ENCODE measurements at regions not wholly inside any gene's neighbourhood (a gene's known extent, or its start where the extent isn't known, plus 50 kb on each side); places are given as distances from the start of the nearest gene placed in this dataset.

DNA sequence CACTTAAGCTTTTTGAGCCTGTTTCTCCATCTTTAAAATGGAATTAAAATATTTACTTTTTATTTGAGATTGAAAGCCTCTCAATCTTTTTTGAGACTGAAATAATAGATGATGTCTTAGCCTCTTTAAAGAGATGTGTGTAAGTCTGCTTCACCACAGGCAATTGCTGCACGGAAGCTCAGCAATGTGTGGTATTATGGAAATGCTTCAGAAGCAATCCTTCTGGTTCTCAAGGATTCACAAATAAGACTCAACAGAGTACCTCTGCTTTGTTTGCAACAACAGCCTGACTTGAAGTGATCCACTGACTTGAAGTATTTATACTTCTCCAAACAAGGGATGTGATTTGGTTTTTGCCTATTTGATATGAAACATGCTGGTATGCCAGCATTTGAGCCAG lies 332.0 kb upstream of the RASGRP1 start:
- Histone ChIP-seq H3K27me3 (ENCODE audit: control insufficient read depth, insufficient read depth, low read length) (no peaks in the 10 kb centered on the region), H3K36me3 (ENCODE audit: control insufficient read depth, insufficient read depth, low read length) (no peaks in the 10 kb centered on the region), H3K4me3 (ENCODE audit: low read depth, low read length) (no peak overlapping the region)
- TF ChIP-seq, protein P1, sequence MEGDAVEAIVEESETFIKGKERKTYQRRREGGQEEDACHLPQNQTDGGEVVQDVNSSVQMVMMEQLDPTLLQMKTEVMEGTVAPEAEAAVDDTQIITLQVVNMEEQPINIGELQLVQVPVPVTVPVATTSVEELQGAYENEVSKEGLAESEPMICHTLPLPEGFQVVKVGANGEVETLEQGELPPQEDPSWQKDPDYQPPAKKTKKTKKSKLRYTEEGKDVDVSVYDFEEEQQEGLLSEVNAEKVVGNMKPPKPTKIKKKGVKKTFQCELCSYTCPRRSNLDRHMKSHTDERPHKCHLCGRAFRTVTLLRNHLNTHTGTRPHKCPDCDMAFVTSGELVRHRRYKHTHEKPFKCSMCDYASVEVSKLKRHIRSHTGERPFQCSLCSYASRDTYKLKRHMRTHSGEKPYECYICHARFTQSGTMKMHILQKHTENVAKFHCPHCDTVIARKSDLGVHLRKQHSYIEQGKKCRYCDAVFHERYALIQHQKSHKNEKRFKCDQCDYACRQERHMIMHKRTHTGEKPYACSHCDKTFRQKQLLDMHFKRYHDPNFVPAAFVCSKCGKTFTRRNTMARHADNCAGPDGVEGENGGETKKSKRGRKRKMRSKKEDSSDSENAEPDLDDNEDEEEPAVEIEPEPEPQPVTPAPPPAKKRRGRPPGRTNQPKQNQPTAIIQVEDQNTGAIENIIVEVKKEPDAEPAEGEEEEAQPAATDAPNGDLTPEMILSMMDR (IDR thresholded peaks at IDR 0.05; ENCODE audit: insufficient read depth, low read length, poor library complexity, severe bottlenecking): no peak
- DNase-seq (ENCODE audit: low read depth): no peak

GRCh38 chr15:38897551-38897950 lies 332.9 kb upstream of the RASGRP1 start:
- Histone ChIP-seq H3K27me3 (ENCODE audit: control insufficient read depth, insufficient read depth, low read length) (no peaks in the 10 kb centered on the region), H3K4me3 (ENCODE audit: low read depth, low read length) (no peak overlapping the region), H3K36me3 (ENCODE audit: control insufficient read depth, insufficient read depth, low read length) (no peaks in the 10 kb centered on the region)
- DNase-seq (ENCODE audit: low read depth): no peak
- TF ChIP-seq, protein P1 (IDR thresholded peaks at IDR 0.05; ENCODE audit: insufficient read depth, low read length, poor library complexity, severe bottlenecking): no peak

DNA sequence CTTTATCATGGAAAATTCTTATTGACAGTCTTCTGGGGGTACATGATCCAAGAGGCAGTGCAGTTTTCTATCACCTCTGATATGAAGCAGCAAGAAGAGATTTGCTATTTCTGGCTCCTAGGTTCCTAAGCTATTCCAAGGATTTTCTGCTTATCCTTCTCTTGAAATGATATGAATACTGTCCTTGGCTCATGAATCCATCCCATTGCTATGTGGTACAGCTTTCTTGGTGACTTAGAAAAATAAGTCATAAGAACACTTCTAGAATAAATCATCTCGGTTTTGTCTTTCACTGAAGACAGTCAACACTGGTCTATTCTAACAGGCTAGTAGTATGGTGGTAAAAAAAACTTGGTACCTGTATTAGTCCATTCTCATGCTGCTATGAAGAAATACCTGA lies 333.6 kb upstream of the RASGRP1 start:
- Histone ChIP-seq H3K27me3 (ENCODE audit: control insufficient read depth, insufficient read depth, low read length) (no peaks in the 10 kb centered on the region), H3K4me3 (ENCODE audit: low read depth, low read length) (no peak overlapping the region), H3K36me3 (ENCODE audit: control insufficient read depth, insufficient read depth, low read length) (no peaks in the 10 kb centered on the region)
- TF ChIP-seq, protein P1 (IDR thresholded peaks at IDR 0.05; ENCODE audit: insufficient read depth, low read length, poor library complexity, severe bottlenecking): no peak
- DNase-seq (ENCODE audit: low read depth): no peak

DNA sequence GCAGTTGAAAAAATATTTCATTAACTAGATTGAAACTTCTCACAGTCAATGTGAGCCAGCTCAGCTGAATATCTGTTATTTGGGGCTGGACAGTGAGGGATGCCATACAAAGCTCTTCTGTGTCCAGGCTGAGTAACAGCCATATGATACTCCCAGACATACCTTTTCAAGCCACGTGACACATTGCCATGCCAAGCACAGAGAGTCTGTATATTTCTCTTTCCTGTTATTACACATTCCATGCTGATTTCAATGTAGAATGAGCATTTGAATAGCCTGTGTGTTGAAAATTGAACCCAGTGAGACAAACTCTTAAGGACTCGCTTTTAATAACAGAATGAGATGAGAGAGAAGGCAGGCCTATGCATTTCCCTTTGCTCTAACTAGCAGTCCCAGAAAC lies 334.7 kb upstream of the RASGRP1 start:
- no peaks in the 10 kb centered on the region for H3K27me3 ChIP-seq (ENCODE audit: control insufficient read depth, insufficient read depth, low read length)
- DNase-seq (ENCODE audit: low read depth): no peak
- H3K36me3 ChIP-seq (ENCODE audit: control insufficient read depth, insufficient read depth, low read length): no peaks in the 10 kb centered on the region
- TF ChIP-seq, protein P1 (IDR thresholded peaks at IDR 0.05; ENCODE audit: insufficient read depth, low read length, poor library complexity, severe bottlenecking): no peak
- H3K4me3 ChIP-seq (ENCODE audit: low read depth, low read length): no peak overlapping the region

GRCh38 chr15:38904298-38904697 lies 339.7 kb upstream of the RASGRP1 start:
- H3K27me3 ChIP-seq (ENCODE audit: control insufficient read depth, insufficient read depth, low read length): no peaks in the 10 kb centered on the region
- no peak for DNase-seq (ENCODE audit: low read depth)
- H3K4me3 ChIP-seq (ENCODE audit: low read depth, low read length): no peak overlapping the region
- no peaks in the 10 kb centered on the region for H3K36me3 ChIP-seq (ENCODE audit: control insufficient read depth, insufficient read depth, low read length)
- TF ChIP-seq, protein P1 (IDR thresholded peaks at IDR 0.05; ENCODE audit: insufficient read depth, low read length, poor library complexity, severe bottlenecking): no peak

DNA sequence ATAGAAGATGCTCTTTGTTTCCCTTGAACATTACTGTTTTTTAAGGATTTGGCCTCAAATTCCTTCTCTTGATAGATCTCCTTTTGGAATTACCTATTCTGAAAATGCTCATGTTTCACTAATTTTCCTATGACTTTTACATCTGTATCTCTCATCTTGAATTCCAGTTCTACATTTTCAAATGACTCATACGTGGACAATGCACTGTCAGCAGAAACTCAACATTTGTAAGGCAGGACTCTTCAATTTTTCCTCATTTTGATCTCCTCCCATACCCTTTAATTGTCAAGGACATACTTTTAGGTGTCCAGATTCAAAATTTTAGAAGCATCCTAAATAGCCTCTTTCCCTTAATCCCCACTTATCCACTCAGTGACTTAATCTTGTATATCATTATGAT lies 341.0 kb upstream of the RASGRP1 start:
- TF ChIP-seq, protein P1 (IDR thresholded peaks at IDR 0.05; ENCODE audit: insufficient read depth, low read length, poor library complexity, severe bottlenecking): no peak
- Histone ChIP-seq H3K27me3 (ENCODE audit: control insufficient read depth, insufficient read depth, low read length) (no peaks in the 10 kb centered on the region), H3K4me3 (ENCODE audit: low read depth, low read length) (no peak overlapping the region), H3K36me3 (ENCODE audit: control insufficient read depth, insufficient read depth, low read length) (no peaks in the 10 kb centered on the region)
- DNase-seq (ENCODE audit: low read depth): no peak

Data from kidney epithelial cell (primary cell).